ENCODE measurements at regions not wholly inside any gene's neighbourhood (a gene's known extent, or its start where the extent isn't known, plus 50 kb on each side); places are given as distances from the start of the nearest gene placed in this dataset.

DNA sequence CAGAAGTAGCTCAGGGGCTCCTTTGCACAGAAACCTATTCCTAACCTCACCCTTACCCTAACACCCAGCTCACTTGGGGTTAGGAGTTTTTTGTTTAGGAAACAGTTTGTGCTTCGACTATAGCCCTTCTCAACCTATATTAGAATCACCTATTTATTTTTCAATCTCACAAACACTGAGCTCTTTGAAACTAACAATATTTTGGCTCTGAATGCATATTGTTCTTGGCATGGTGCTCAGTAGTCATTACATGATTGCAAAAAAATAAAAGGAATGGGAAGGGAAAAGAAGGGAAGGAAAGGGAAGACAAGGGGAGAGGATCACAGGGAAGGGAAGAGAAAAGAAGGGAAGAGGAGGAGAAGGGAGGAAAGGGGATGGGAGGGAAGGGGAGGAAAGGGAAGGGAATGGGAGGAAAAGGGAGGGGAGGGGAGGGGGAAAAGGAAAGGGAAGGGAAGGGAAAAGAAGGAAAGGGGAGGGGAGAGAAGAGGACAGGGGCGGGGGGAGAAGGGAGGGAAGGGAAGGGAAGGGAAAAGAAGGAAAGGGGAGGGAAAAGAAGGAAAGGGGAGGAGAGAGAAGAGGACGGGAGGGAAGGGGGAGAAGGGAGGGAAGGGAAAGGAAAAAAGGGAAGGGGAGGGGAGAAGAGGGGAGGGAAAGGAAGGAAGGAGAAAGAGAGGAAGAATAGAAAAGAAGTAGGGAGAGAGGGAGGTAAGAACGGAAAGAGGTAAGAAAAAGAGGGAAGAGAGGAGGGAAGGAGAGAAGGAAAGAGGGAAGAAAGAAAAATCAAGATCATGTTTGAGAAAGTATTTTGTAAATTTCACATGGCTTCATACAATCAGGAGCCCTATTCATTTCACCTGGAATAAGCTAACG lies 484.1 kb upstream of the NFIA start:
- no peak for DNase-seq (ENCODE audit: low spot score)
- no peak overlapping the region for H3K14ac ChIP-seq (ENCODE audit: low read length)
- no peak overlapping the region for H2BK5ac ChIP-seq (ENCODE audit: low read length)
- H3K79me1 ChIP-seq (ENCODE audit: low read depth, low read length) = no peaks in the 10 kb centered on the region
- no peak overlapping the region for H3K27ac ChIP-seq (replicated peaks; ENCODE audit: low read length)
- H2BK12ac ChIP-seq (ENCODE audit: low read length) = no peak overlapping the region
- H3K4ac ChIP-seq (ENCODE audit: low read length) = no peak overlapping the region
- H2BK120ac ChIP-seq (ENCODE audit: low read depth, low read length) = no peak overlapping the region
- no peaks in the 10 kb centered on the region for H3K9me3 ChIP-seq (replicated peaks in 1 of 2; ENCODE audit: control insufficient read depth in 2 of 2, insufficient read depth in 1 of 2, low read depth in 1 of 2, low read length in 2 of 2)
- no peak overlapping the region for H2BK15ac ChIP-seq (ENCODE audit: low read length)
- no peak overlapping the region for H4K8ac ChIP-seq (ENCODE audit: low read depth, low read length)
- H2AK5ac ChIP-seq (ENCODE audit: low read depth, low read length) = no peak overlapping the region
- no peak overlapping the region for H3K4me3 ChIP-seq (ENCODE audit: low read length in 2 of 2)
- H3K23ac ChIP-seq (ENCODE audit: low read depth, low read length, poor library complexity) = no peak overlapping the region
- H3K4me2 ChIP-seq (ENCODE audit: insufficient read depth, low read length, poor library complexity, severe bottlenecking) = no peak overlapping the region
- no peaks in the 10 kb centered on the region for H3K36me3 ChIP-seq (replicated peaks in 1 of 2; ENCODE audit: control insufficient read depth in 2 of 2, insufficient read depth in 2 of 2, low read length in 2 of 2)
- H4K91ac ChIP-seq (ENCODE audit: low read depth, low read length, poor library complexity) = no peak overlapping the region
- no peaks in the 10 kb centered on the region for H3K27me3 ChIP-seq (ENCODE audit: control insufficient read depth in 3 of 3, insufficient read depth in 3 of 3, low read depth in 1 of 3, low read length in 3 of 3)
- H3K9ac ChIP-seq (ENCODE audit: low read depth, low read length, poor library complexity) = no peak overlapping the region
- peaks cover 0 to 3% of the 10 kb centered on the region in 2 donors for H3K4me1 ChIP-seq (ENCODE audit: control insufficient read depth in 2 of 2, insufficient read depth in 1 of 2, low read depth in 1 of 2, low read length in 2 of 2)
- no peak overlapping the region for H2AFZ ChIP-seq (ENCODE audit: low read length)
- 96 to 100% methylated on average over 1 of the region's 5 CpGs for WGBS, 2 donors (ENCODE audit: extremely low coverage in 2 of 2, insufficient read length in 2 of 2, insufficient replicate concordance in 1 of 2)
- no peak overlapping the region for H3K18ac ChIP-seq (ENCODE audit: low read length)

- Histone ChIP-seq H3K4ac (ENCODE audit: low read length) (no peak overlapping the region), H3K9me3 (replicated peaks in 1 of 2; ENCODE audit: control insufficient read depth in 2 of 2, insufficient read depth in 1 of 2, low read depth in 1 of 2, low read length in 2 of 2) (no peaks in the 10 kb centered on the region), H4K8ac (ENCODE audit: low read depth, low read length) (no peak overlapping the region), H3K27ac (replicated peaks; ENCODE audit: low read length) (no peak overlapping the region), H3K4me2 (ENCODE audit: insufficient read depth, low read length, poor library complexity, severe bottlenecking) (no peak overlapping the region), H3K9ac (ENCODE audit: low read depth, low read length, poor library complexity) (no peak overlapping the region), H4K91ac (ENCODE audit: low read depth, low read length, poor library complexity) (no peak overlapping the region), H2AFZ (ENCODE audit: low read length) (no peak overlapping the region), H3K4me3 (ENCODE audit: low read length in 2 of 2) (no peak overlapping the region), H2AK5ac (ENCODE audit: low read depth, low read length) (no peak overlapping the region), H3K79me1 (ENCODE audit: low read depth, low read length) (no peaks in the 10 kb centered on the region), H2BK12ac (ENCODE audit: low read length) (no peak overlapping the region), H3K23ac (ENCODE audit: low read depth, low read length, poor library complexity) (no peak overlapping the region), H2BK5ac (ENCODE audit: low read length) (no peak overlapping the region), H2BK120ac (ENCODE audit: low read depth, low read length) (no peak overlapping the region), H3K14ac (ENCODE audit: low read length) (no peak overlapping the region), H3K18ac (ENCODE audit: low read length) (no peak overlapping the region), H3K27me3 (ENCODE audit: control insufficient read depth in 3 of 3, insufficient read depth in 3 of 3, low read depth in 1 of 3, low read length in 3 of 3) (no peaks in the 10 kb centered on the region), H2BK15ac (ENCODE audit: low read length) (no peak overlapping the region), H3K4me1 (ENCODE audit: control insufficient read depth in 2 of 2, insufficient read depth in 1 of 2, low read depth in 1 of 2, low read length in 2 of 2) (peaks cover 0 to 3% of the 10 kb centered on the region in 2 donors), H3K36me3 (replicated peaks in 1 of 2; ENCODE audit: control insufficient read depth in 2 of 2, insufficient read depth in 2 of 2, low read length in 2 of 2) (no peaks in the 10 kb centered on the region)
- no CpG with 5 or more reads among the region's 8 CpGs for WGBS, 2 donors (ENCODE audit: extremely low coverage in 2 of 2, insufficient read length in 2 of 2, insufficient replicate concordance in 1 of 2)
- no peak for DNase-seq (ENCODE audit: low spot score)
Observed at GRCh38 chr1:60596791-60597750, 485.3 kb upstream of the NFIA start.

- no peak overlapping the region for H2BK12ac ChIP-seq (ENCODE audit: low read length)
Observed at GRCh38 chr1:60591583-60591982, 490.8 kb upstream of the NFIA start.

GRCh38 chr1:60589916-60590315 lies 492.4 kb upstream of the NFIA start:
- Histone ChIP-seq H2BK12ac (ENCODE audit: low read length) (no peak overlapping the region), H2AK5ac (ENCODE audit: low read depth, low read length) (no peak overlapping the region), H2BK5ac (ENCODE audit: low read length) (no peak overlapping the region), H3K4me2 (ENCODE audit: insufficient read depth, low read length, poor library complexity, severe bottlenecking) (no peak overlapping the region), H2BK120ac (ENCODE audit: low read depth, low read length) (no peak overlapping the region), H3K79me1 (ENCODE audit: low read depth, low read length) (no peaks in the 10 kb centered on the region), H3K23ac (ENCODE audit: low read depth, low read length, poor library complexity) (no peak overlapping the region), H2AFZ (ENCODE audit: low read length) (no peak overlapping the region), H3K4ac (ENCODE audit: low read length) (no peak overlapping the region), H3K18ac (ENCODE audit: low read length) (no peak overlapping the region), H2BK15ac (ENCODE audit: low read length) (no peak overlapping the region), H3K4me3 (ENCODE audit: low read length in 2 of 2) (no peak overlapping the region), H4K8ac (ENCODE audit: low read depth, low read length) (no peak overlapping the region), H3K27me3 (ENCODE audit: control insufficient read depth in 3 of 3, insufficient read depth in 3 of 3, low read depth in 1 of 3, low read length in 3 of 3) (no peaks in the 10 kb centered on the region), H3K27ac (replicated peaks; ENCODE audit: low read length) (no peak overlapping the region), H3K4me1 (ENCODE audit: control insufficient read depth in 2 of 2, insufficient read depth in 1 of 2, low read depth in 1 of 2, low read length in 2 of 2) (peaks cover 0 to 3% of the 10 kb centered on the region in 2 donors), H3K36me3 (replicated peaks in 1 of 2; ENCODE audit: control insufficient read depth in 2 of 2, insufficient read depth in 2 of 2, low read length in 2 of 2) (no peaks in the 10 kb centered on the region), H4K91ac (ENCODE audit: low read depth, low read length, poor library complexity) (no peak overlapping the region), H3K14ac (ENCODE audit: low read length) (no peak overlapping the region), H3K9ac (ENCODE audit: low read depth, low read length, poor library complexity) (no peak overlapping the region), H3K9me3 (replicated peaks in 1 of 2; ENCODE audit: control insufficient read depth in 2 of 2, insufficient read depth in 1 of 2, low read depth in 1 of 2, low read length in 2 of 2) (no peaks in the 10 kb centered on the region)
- no peak for DNase-seq (ENCODE audit: low spot score)

More at GRCh38 chr1:60591583-60591982, 490.8 kb upstream of the NFIA start:
- H2AK5ac ChIP-seq (ENCODE audit: low read depth, low read length) = no peak overlapping the region
- H3K18ac ChIP-seq (ENCODE audit: low read length) = no peak overlapping the region
- no peak overlapping the region for H2BK120ac ChIP-seq (ENCODE audit: low read depth, low read length)
- H3K9ac ChIP-seq (ENCODE audit: low read depth, low read length, poor library complexity) = no peak overlapping the region
- H4K91ac ChIP-seq (ENCODE audit: low read depth, low read length, poor library complexity) = no peak overlapping the region
- no peak overlapping the region for H2BK15ac ChIP-seq (ENCODE audit: low read length)
- H4K8ac ChIP-seq (ENCODE audit: low read depth, low read length) = no peak overlapping the region
- H3K23ac ChIP-seq (ENCODE audit: low read depth, low read length, poor library complexity) = no peak overlapping the region
- no peak for DNase-seq (ENCODE audit: low spot score)
- peaks cover 0 to 3% of the 10 kb centered on the region in 2 donors for H3K4me1 ChIP-seq (ENCODE audit: control insufficient read depth in 2 of 2, insufficient read depth in 1 of 2, low read depth in 1 of 2, low read length in 2 of 2)
- no peaks in the 10 kb centered on the region for H3K9me3 ChIP-seq (replicated peaks in 1 of 2; ENCODE audit: control insufficient read depth in 2 of 2, insufficient read depth in 1 of 2, low read depth in 1 of 2, low read length in 2 of 2)
- WGBS, 2 donors (ENCODE audit: extremely low coverage in 2 of 2, insufficient read length in 2 of 2, insufficient replicate concordance in 1 of 2) = no CpG with 5 or more reads among the region's 1 CpG
- no peak overlapping the region for H2BK5ac ChIP-seq (ENCODE audit: low read length)
- H3K79me1 ChIP-seq (ENCODE audit: low read depth, low read length) = no peaks in the 10 kb centered on the region
- no peak overlapping the region for H3K14ac ChIP-seq (ENCODE audit: low read length)
- no peak overlapping the region for H3K4ac ChIP-seq (ENCODE audit: low read length)
- no peak overlapping the region for H3K27ac ChIP-seq (replicated peaks; ENCODE audit: low read length)
- no peaks in the 10 kb centered on the region for H3K36me3 ChIP-seq (replicated peaks in 1 of 2; ENCODE audit: control insufficient read depth in 2 of 2, insufficient read depth in 2 of 2, low read length in 2 of 2)
- H3K27me3 ChIP-seq (ENCODE audit: control insufficient read depth in 3 of 3, insufficient read depth in 3 of 3, low read depth in 1 of 3, low read length in 3 of 3) = no peaks in the 10 kb centered on the region
- H3K4me3 ChIP-seq (ENCODE audit: low read length in 2 of 2) = no peak overlapping the region
- no peak overlapping the region for H3K4me2 ChIP-seq (ENCODE audit: insufficient read depth, low read length, poor library complexity, severe bottlenecking)
- no peak overlapping the region for H2AFZ ChIP-seq (ENCODE audit: low read length)
